ENCODE measurements at regions not wholly inside any gene's neighbourhood (a gene's known extent, or its start where the extent isn't known, plus 50 kb on each side); places are given as distances from the start of the nearest gene placed in this dataset.

GRCh38 chr6:145228962-145229582 lies 506.2 kb downstream of the EPM2A start:
- Histone ChIP-seq H3K9me2 (replicated peaks; ENCODE audit: insufficient read depth, low read length) (no peaks in the 10 kb centered on the region), H3K27me3 (ENCODE audit: low read length) (no peaks in the 10 kb centered on the region), H3K9ac (ENCODE audit: low read length) (no peak overlapping the region), H3K4me3 (ENCODE audit: low read length) (no peak overlapping the region), H3K4me2 (ENCODE audit: low read depth, low read length, poor library complexity, severe bottlenecking) (no peak overlapping the region), H4K20me1 (ENCODE audit: insufficient read depth, low read depth, low read length) (no peaks in the 10 kb centered on the region), H3K36me3 (ENCODE audit: insufficient read depth, low read length) (no peaks in the 10 kb centered on the region), H2AFZ (ENCODE audit: low read length) (no peak overlapping the region), H3K4me1 (ENCODE audit: low read length) (no peaks in the 10 kb centered on the region), H3K9me3 (ENCODE audit: low read length) (no peaks in the 10 kb centered on the region), H3K79me2 (ENCODE audit: low read length) (no peaks in the 10 kb centered on the region), H3K27ac (ENCODE audit: low read length) (no peak overlapping the region)
- DNase-seq, result no peak

DNA sequence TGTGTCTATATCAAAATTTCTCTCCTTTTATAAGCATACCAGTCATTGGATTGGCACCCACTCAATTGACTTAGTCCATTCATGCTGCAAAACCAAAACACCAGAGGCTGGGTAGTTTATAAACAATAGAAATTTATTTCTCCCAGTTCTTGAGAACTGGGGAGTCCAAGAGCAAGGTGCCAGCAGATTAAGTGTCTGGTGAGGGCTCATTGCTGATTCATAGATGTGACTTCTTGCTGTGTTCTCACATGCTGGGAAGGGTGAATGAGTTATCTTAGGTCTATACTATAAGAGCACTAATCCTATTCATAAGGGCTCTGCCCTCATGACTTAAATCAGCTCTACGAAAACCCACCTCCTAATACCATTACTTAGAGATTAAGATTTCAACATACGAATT lies 501.4 kb downstream of the EPM2A start:
- Histone ChIP-seq H3K79me2 (ENCODE audit: low read length) (no peaks in the 10 kb centered on the region), H3K4me2 (ENCODE audit: low read depth, low read length, poor library complexity, severe bottlenecking) (no peak overlapping the region), H3K9me2 (replicated peaks; ENCODE audit: insufficient read depth, low read length) (no peaks in the 10 kb centered on the region), H3K27me3 (ENCODE audit: low read length) (0 out of 2 replicates have a peak, but pooled peaks cover 3% of the 10 kb centered on the region), H3K4me1 (ENCODE audit: low read length) (no peaks in the 10 kb centered on the region), H3K4me3 (ENCODE audit: low read length) (no peak overlapping the region), H3K9me3 (ENCODE audit: low read length) (no peaks in the 10 kb centered on the region), H3K27ac (ENCODE audit: low read length) (no peak overlapping the region), H3K9ac (ENCODE audit: low read length) (no peak overlapping the region), H3K36me3 (ENCODE audit: insufficient read depth, low read length) (no peaks in the 10 kb centered on the region), H4K20me1 (ENCODE audit: insufficient read depth, low read depth, low read length) (no peaks in the 10 kb centered on the region), H2AFZ (ENCODE audit: low read length) (no peak overlapping the region)
- no peak for DNase-seq

- no peaks in the 10 kb centered on the region for H3K9me2 ChIP-seq (replicated peaks; ENCODE audit: insufficient read depth, low read length)
Measured at GRCh38 chr6:145235207-145235606, 500.1 kb downstream of the EPM2A start.

DNA sequence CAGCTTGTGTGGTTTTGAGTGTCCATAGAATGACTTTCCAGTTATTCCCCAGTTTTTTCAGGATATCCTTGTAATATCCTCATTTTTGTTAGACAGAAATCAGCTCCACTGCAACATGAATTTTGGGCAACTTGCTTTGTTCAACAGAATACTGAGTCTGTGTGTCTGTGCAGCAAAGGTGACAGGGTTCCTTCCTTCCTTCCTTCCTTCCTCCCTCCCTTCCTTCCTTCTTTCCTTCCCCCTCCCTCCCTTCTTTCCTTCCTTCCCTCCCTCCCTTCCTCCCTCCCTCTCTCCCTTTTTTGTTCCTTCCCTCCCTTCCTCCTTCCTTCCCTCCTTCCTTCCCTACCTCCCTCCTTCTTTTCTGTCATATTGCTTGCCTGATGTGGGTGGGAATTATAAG lies 496.5 kb downstream of the EPM2A start:
- no peak overlapping the region for H3K27ac ChIP-seq (ENCODE audit: low read length)
- H3K27me3 ChIP-seq (ENCODE audit: low read length), result 0 out of 2 replicates have a peak, but pooled peaks cover 3% of the 10 kb centered on the region
- H3K9me2 ChIP-seq (replicated peaks; ENCODE audit: insufficient read depth, low read length), result no peaks in the 10 kb centered on the region
- no peak overlapping the region for H2AFZ ChIP-seq (ENCODE audit: low read length)
- no peaks in the 10 kb centered on the region for H3K36me3 ChIP-seq (ENCODE audit: insufficient read depth, low read length)
- no peaks in the 10 kb centered on the region for H3K9me3 ChIP-seq (ENCODE audit: low read length)
- H3K9ac ChIP-seq (ENCODE audit: low read length), result no peak overlapping the region
- H4K20me1 ChIP-seq (ENCODE audit: insufficient read depth, low read depth, low read length), result no peaks in the 10 kb centered on the region
- no peaks in the 10 kb centered on the region for H3K79me2 ChIP-seq (ENCODE audit: low read length)
- DNase-seq, result no peak
- no peak overlapping the region for H3K4me3 ChIP-seq (ENCODE audit: low read length)
- no peak overlapping the region for H3K4me2 ChIP-seq (ENCODE audit: low read depth, low read length, poor library complexity, severe bottlenecking)
- H3K4me1 ChIP-seq (ENCODE audit: low read length), result no peaks in the 10 kb centered on the region

More at GRCh38 chr6:145235207-145235606, 500.1 kb downstream of the EPM2A start:
- Histone ChIP-seq H3K27ac (ENCODE audit: low read length) (no peak overlapping the region), H3K9ac (ENCODE audit: low read length) (no peak overlapping the region), H2AFZ (ENCODE audit: low read length) (no peak overlapping the region), H3K9me3 (ENCODE audit: low read length) (no peaks in the 10 kb centered on the region), H3K4me3 (ENCODE audit: low read length) (no peak overlapping the region), H3K4me1 (ENCODE audit: low read length) (no peaks in the 10 kb centered on the region), H3K4me2 (ENCODE audit: low read depth, low read length, poor library complexity, severe bottlenecking) (no peak overlapping the region), H3K36me3 (ENCODE audit: insufficient read depth, low read length) (no peaks in the 10 kb centered on the region), H3K27me3 (ENCODE audit: low read length) (0 out of 2 replicates have a peak, but pooled peaks cover 3% of the 10 kb centered on the region), H3K79me2 (ENCODE audit: low read length) (no peaks in the 10 kb centered on the region), H4K20me1 (ENCODE audit: insufficient read depth, low read depth, low read length) (no peaks in the 10 kb centered on the region)
- no peak for DNase-seq

- H3K4me2 ChIP-seq (ENCODE audit: low read depth, low read length, poor library complexity, severe bottlenecking), result no peak overlapping the region
- no peak overlapping the region for H3K4me3 ChIP-seq (ENCODE audit: low read length)
- DNase-seq, result no peak
- no peaks in the 10 kb centered on the region for H3K36me3 ChIP-seq (ENCODE audit: insufficient read depth, low read length)
- H3K79me2 ChIP-seq (ENCODE audit: low read length), result no peaks in the 10 kb centered on the region
- no peak overlapping the region for H3K27ac ChIP-seq (ENCODE audit: low read length)
- H3K9me2 ChIP-seq (replicated peaks; ENCODE audit: insufficient read depth, low read length), result no peaks in the 10 kb centered on the region
- no peak overlapping the region for H3K9ac ChIP-seq (ENCODE audit: low read length)
- no peak overlapping the region for H2AFZ ChIP-seq (ENCODE audit: low read length)
- H3K27me3 ChIP-seq (ENCODE audit: low read length), result no peaks in the 10 kb centered on the region
- H3K4me1 ChIP-seq (ENCODE audit: low read length), result no peaks in the 10 kb centered on the region
- no peaks in the 10 kb centered on the region for H4K20me1 ChIP-seq (ENCODE audit: insufficient read depth, low read depth, low read length)
- no peaks in the 10 kb centered on the region for H3K9me3 ChIP-seq (ENCODE audit: low read length)
Measured at GRCh38 chr6:145241039-145241438, 494.3 kb downstream of the EPM2A start.

DNA sequence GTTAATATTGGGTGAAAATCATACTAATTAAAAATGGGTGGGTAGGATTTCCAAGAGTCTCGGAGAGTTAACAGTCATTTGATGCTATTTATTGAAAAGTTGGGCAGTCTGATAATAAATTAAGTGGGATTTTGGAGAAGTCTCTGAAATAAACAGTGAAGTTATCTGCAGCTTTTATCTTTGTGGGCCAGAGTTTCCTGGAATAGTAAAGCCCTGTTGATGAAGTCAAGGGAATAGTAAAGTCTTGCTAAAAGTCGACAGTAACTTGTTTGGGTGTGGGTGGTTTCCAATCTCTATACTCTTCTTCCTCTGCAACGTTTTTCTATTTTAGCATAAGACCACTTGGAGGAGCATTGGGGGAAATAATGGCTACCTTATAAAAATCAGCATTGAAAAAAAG lies 493.6 kb downstream of the EPM2A start:
- no peaks in the 10 kb centered on the region for H3K79me2 ChIP-seq (ENCODE audit: low read length)
- H3K4me3 ChIP-seq (ENCODE audit: low read length), result no peak overlapping the region
- H4K20me1 ChIP-seq (ENCODE audit: insufficient read depth, low read depth, low read length), result no peaks in the 10 kb centered on the region
- H3K36me3 ChIP-seq (ENCODE audit: insufficient read depth, low read length), result no peaks in the 10 kb centered on the region
- no peak overlapping the region for H3K9ac ChIP-seq (ENCODE audit: low read length)
- DNase-seq, result no peak
- H3K27me3 ChIP-seq (ENCODE audit: low read length), result no peaks in the 10 kb centered on the region
- H3K27ac ChIP-seq (ENCODE audit: low read length), result no peak overlapping the region
- H3K4me2 ChIP-seq (ENCODE audit: low read depth, low read length, poor library complexity, severe bottlenecking), result no peak overlapping the region
- no peaks in the 10 kb centered on the region for H3K4me1 ChIP-seq (ENCODE audit: low read length)
- H3K9me3 ChIP-seq (ENCODE audit: low read length), result no peaks in the 10 kb centered on the region
- no peaks in the 10 kb centered on the region for H3K9me2 ChIP-seq (replicated peaks; ENCODE audit: insufficient read depth, low read length)
- no peak overlapping the region for H2AFZ ChIP-seq (ENCODE audit: low read length)

- Histone ChIP-seq H3K9me2 (replicated peaks; ENCODE audit: insufficient read depth, low read length) (no peaks in the 10 kb centered on the region), H3K79me2 (ENCODE audit: low read length) (no peaks in the 10 kb centered on the region), H3K9me3 (ENCODE audit: low read length) (no peaks in the 10 kb centered on the region), H3K27ac (ENCODE audit: low read length) (no peak overlapping the region), H3K9ac (ENCODE audit: low read length) (no peak overlapping the region), H3K4me3 (ENCODE audit: low read length) (no peak overlapping the region), H3K36me3 (ENCODE audit: insufficient read depth, low read length) (no peaks in the 10 kb centered on the region), H3K4me1 (ENCODE audit: low read length) (no peaks in the 10 kb centered on the region), H3K27me3 (ENCODE audit: low read length) (no peaks in the 10 kb centered on the region), H2AFZ (ENCODE audit: low read length) (no peak overlapping the region), H3K4me2 (ENCODE audit: low read depth, low read length, poor library complexity, severe bottlenecking) (no peak overlapping the region), H4K20me1 (ENCODE audit: insufficient read depth, low read depth, low read length) (no peaks in the 10 kb centered on the region)
- no peak for DNase-seq
Measured at GRCh38 chr6:145244349-145245100, 490.8 kb downstream of the EPM2A start.

DNA sequence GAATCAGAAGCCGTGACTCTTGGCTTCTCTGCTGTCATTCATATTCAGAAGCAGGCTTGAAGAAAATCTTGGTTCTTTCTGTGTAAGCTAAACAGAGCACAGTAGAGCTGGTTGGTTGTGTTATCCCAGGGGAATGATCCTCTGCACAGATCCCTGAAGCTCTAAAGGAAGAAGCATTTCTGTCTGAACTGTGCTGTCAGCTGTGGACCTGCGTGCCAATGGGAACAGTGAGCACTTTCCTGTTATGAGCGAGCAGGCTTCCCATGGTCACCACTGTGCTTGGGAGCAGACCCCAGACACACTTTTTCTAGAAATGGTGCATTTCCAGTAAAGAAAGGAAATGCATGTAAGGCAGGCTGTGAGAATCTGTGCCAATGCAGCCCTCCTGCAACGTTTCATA lies 490.2 kb downstream of the EPM2A start:
- Histone ChIP-seq H3K27me3 (ENCODE audit: low read length) (no peaks in the 10 kb centered on the region), H3K4me2 (ENCODE audit: low read depth, low read length, poor library complexity, severe bottlenecking) (no peak overlapping the region), H3K79me2 (ENCODE audit: low read length) (no peaks in the 10 kb centered on the region), H3K9me3 (ENCODE audit: low read length) (no peaks in the 10 kb centered on the region), H4K20me1 (ENCODE audit: insufficient read depth, low read depth, low read length) (no peaks in the 10 kb centered on the region), H2AFZ (ENCODE audit: low read length) (no peak overlapping the region), H3K9ac (ENCODE audit: low read length) (no peak overlapping the region), H3K36me3 (ENCODE audit: insufficient read depth, low read length) (no peaks in the 10 kb centered on the region), H3K4me3 (ENCODE audit: low read length) (no peak overlapping the region), H3K4me1 (ENCODE audit: low read length) (no peaks in the 10 kb centered on the region), H3K9me2 (replicated peaks; ENCODE audit: insufficient read depth, low read length) (no peaks in the 10 kb centered on the region), H3K27ac (ENCODE audit: low read length) (no peak overlapping the region)
- DNase-seq, result no peak
